ENCODE measurements at regions not wholly inside any gene's neighbourhood (a gene's known extent, or its start where the extent isn't known, plus 50 kb on each side); places are given as distances from the start of the nearest gene placed in this dataset.

- DNase-seq (ENCODE audit: low read depth in 2 of 2, low spot score in 1 of 2): no peak
These were observed 691.2 kb downstream of the EPHA4 start for GRCh38 chr2:220880623-220881596.

DNA sequence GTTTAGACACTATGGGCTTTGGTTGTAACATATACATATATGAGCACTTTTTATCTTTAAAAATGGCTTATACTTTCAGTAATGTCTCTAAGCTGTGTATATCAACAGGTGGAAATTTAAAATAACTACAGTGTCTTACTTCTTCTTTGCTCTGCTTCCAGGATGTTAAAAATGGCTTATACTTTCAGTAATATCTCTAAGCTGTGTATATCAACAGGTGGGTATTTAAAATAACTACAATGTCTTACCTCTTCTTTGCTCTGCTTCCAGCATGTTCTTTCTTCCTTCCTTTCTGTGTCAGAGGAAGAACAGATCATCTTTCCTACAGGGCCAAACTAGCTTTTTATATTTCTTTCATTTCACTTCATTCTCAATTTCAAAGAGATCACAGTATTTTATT is 689.6 kb downstream of the EPHA4 start:
- no peak for DNase-seq (ENCODE audit: low read depth in 2 of 2, low spot score in 1 of 2)

DNA sequence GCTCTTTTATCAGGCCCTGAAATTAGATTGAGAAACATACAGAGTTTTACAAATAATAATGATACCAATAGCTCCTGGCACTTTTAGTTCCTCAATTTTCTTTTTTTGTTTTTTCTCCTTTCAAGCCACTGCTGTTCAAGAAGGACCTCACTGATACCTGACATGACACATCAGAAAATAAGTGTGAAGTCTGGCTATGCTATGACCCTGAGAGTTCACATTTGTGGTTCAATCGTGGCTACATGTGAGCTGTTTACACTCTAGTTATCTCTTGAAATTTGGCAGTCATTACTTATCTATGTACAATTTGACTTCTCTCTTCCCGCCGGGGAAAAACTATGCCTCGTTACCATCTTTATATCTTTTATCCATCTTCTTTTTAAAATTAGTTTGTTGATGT is 686.5 kb downstream of the EPHA4 start:
- no peak for DNase-seq (ENCODE audit: low read depth in 2 of 2, low spot score in 1 of 2)

DNA sequence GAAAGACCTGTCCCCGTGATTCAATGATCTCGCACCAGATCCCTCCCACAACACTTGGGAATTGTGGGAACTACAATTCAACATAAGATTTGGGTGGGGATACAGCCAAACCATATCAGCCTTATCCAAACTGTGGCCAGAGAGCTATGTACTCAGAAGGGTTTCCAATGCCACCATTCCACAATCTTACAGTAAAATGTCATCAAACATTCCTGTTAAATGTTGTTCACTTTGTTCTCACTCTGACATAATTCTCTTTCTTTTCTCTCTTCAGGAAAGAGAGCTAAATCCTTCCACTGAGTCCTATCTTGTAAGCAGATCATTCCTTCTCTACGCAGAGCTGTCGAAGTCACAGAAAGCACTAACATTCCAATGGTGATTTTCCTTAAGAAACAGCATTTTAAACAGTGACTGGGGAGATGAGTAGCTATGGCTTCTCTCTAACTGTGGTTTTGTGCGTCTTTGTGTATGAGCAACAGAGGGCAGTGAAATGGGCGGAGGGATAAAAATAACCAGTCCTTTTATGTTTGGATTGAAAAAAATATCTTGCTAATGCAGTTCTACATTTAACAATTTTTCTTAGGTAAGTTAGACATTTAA is 684.7 kb downstream of the EPHA4 start:
- no peak for DNase-seq (ENCODE audit: low read depth in 2 of 2, low spot score in 1 of 2)

DNA sequence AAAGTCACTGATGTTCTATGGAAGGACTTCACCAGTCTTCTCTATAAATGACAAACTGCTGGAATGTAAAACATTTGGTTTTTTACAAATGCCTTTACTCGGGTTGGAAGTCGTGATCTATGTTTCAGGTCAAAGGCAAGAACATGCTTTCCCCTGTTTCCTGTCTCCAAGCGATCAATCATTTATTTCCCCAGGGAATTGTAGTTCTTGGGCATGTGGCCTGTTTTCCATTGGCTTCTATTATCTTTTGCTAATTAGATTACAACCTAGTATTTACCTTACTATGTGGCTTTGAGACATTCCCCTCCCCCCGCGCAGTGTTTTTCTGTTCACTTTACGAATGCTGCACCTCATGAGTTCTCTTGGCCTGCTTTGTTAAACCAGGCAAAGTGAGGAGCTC is 684.2 kb downstream of the EPHA4 start:
- no peak for DNase-seq (ENCODE audit: low read depth in 2 of 2, low spot score in 1 of 2)

- no peak for DNase-seq (ENCODE audit: low read depth in 2 of 2, low spot score in 1 of 2)
These were observed 681.2 kb downstream of the EPHA4 start for GRCh38 chr2:220890931-220891330.

DNA sequence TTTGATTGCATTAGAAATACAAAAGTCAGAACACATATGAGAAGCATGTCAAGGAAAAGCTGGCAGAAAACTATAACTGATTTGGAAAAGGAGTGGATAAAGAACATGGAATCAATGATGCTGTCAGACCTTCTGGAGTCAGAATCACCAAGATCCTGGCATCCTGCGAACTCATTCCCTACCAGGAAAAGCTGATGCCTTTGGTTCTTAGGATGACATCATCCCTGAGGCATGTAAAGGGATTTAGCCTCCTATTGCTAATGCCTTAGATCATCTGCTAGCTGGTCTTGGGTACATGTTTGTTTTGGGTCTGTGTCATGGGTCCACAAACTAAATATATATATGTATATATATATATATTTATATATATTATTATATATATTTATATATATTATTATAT is 680.7 kb downstream of the EPHA4 start:
- DNase-seq (ENCODE audit: low read depth in 2 of 2, low spot score in 1 of 2): no peak

DNA sequence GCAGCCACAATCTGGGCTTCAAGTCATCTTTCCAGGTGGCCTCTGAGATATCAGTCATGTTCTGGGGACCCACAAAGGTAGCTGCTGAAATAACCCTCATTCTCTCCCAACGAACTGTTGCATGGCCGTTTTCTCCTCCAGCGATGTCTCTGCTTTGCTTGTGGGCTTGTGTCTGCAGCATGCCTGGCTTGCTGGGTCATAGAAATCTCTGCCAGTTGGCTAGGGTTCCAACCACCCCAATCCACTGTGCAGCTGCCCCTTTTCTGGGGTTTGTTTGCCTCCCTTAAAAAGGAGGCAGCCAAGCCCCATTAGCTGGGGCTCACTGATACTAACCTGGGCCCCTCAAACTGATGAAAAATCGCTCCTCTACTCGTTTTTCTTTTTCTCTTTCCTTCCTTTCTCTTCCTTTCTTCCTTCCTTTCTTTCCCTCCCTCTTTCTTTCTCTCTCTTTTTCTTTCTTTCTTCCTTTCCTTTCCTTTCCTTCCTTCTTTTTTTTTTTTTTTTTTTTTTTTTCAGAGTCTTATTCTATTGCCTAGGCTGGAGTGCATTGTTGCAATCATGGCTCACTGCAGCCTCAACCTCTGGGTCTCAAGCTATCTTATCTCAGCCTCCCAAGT is 680.0 kb downstream of the EPHA4 start:
- no peak for DNase-seq (ENCODE audit: low read depth in 2 of 2, low spot score in 1 of 2)

- no peak for DNase-seq (ENCODE audit: low read depth in 2 of 2, low spot score in 1 of 2)
These were observed 678.7 kb downstream of the EPHA4 start for GRCh38 chr2:220893411-220893810.

DNA sequence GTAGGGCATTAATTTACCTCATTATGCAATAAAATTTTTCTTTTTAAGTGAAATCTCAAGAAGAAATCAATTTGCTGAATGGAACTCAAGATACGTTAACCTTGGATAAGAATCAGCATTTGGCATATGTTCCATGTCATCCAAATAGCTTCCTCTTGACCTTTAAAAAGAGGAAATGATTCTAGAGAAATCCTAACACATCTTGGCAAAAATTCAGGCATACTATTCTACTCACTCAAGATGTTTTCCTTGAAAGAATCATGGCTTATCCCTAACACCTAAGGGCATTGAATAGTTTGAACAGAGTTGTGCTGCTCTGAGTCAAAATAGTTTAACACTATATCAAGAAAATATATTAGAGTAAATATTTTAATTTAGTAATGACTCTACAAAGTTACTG is 678.0 kb downstream of the EPHA4 start:
- DNase-seq (ENCODE audit: low read depth in 2 of 2, low spot score in 1 of 2): no peak

DNA sequence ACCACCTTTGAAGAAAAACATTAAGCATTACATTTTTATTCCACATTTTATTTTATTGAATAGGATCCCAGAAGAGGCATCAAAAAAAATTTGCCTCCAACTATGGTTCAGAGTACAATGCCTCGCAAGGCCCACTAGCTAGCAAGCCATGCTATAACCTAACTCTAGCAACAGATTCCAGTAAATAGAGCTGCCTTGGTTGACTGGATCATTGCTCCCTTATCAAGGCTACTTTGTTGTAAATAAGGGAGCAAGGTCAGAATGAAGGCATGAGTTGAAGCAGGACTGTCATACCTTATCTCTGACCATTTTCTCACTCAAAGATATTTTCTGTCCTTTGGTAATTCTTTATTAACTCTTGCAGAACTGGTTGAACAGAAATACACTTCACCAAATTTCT is 672.6 kb downstream of the EPHA4 start:
- no peak for DNase-seq (ENCODE audit: low read depth in 2 of 2, low spot score in 1 of 2)

DNA sequence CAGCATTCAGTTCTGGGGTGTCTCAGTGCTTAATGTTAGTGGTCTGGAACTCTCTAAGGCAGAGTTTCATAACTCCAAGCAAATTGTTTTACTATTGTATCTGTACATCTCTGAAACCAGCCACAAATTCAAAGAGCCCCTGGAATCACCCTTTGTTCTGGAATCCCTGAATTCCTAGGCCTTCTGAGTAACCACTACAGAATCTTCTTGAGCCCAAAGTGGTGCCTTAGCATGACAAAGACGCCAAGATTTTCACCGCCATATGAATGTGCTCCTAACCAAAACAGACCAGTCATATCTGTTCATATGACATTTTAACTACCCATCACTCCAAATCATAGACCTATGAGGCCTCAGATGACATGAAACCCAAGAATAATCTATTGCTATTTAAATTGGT is 668.1 kb downstream of the EPHA4 start:
- no peak for DNase-seq (ENCODE audit: low read depth in 2 of 2, low spot score in 1 of 2)

- no peak for DNase-seq (ENCODE audit: low read depth in 2 of 2, low spot score in 1 of 2)
These were observed 658.7 kb downstream of the EPHA4 start for GRCh38 chr2:220913384-220913783.

DNA sequence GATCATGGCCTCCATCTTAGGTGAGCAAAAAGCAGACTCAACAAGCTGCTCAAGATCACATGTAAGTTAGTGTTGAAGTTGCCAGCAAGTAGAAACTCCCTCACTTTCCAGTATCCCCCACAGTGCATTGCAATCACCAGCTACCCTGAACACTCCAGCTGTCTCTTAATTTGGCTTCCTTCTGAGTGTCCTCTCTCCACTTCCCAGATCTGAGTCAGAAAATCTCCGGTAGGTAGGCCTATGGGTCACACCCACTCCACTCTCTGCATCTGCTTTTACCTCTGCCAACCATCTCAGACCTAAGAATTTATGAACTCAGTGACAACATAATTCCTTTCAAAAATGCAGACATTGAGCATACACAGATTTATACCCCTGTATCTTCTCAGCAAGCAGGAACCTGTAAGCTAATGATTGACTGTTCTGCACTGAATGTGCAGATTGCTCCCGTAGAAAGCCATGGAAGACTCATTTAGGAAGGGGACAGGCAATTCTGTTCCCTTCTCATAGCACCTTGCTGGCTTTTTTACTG is 656.9 kb downstream of the EPHA4 start:
- no peak for DNase-seq (ENCODE audit: low read depth in 2 of 2, low spot score in 1 of 2)

- DNase-seq (ENCODE audit: low read depth in 2 of 2, low spot score in 1 of 2): no peak
These were observed 655.2 kb downstream of the EPHA4 start for GRCh38 chr2:220916931-220917330.

GRCh38 chr2:220930271-220931076 is 641.6 kb downstream of the EPHA4 start:
- no peak for DNase-seq (ENCODE audit: low read depth in 2 of 2, low spot score in 1 of 2)

DNA sequence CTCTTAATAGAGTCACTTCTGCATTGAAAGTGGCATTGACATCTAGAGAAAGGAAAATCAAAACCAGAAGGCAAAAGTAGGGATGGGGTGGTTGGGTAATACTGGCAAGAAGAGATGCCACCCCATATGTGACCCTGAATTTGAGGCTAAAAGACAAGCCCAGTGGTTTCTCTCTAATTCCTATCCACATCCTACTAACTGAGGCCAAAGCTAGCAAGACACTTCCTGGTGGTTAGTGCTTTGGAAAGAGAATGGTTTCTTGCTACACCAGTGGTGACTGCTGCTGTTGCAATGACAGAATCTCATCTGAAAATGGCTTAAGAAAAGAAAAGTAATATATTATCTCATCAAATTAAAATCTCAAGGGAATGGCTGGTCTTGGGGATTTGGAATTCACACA is 640.6 kb downstream of the EPHA4 start:
- DNase-seq (ENCODE audit: low read depth in 2 of 2, low spot score in 1 of 2): no peak

GRCh38 chr2:220932041-220932440 is 640.1 kb downstream of the EPHA4 start:
- no peak for DNase-seq (ENCODE audit: low read depth in 2 of 2, low spot score in 1 of 2)

DNA sequence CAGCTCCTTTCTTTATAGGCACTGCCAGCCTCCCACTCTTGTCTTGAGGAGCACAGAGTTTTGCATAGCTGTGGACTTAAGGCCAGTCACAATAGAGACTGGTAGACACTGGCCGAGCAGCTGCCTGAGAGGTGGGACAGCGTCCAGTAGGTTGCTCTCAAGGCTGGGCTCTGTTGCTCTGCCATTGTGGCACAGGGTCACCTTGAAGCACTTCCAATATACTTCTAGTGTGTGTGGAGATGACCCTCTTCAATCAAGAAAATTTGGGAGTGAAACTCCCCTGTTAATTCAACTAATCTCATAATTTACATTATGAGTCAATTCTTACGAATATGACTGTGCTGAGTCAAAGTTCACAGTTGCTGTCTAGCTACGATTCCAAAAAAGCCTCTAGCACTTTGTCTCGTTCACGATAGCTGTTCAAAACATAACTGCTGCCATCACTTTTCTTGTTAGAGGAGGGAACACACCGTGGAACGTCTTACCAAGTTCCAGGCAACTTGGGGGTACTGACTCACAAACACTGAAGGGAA is 636.2 kb downstream of the EPHA4 start:
- no peak for DNase-seq (ENCODE audit: low read depth in 2 of 2, low spot score in 1 of 2)

GRCh38 chr2:220936641-220937197 is 635.4 kb downstream of the EPHA4 start:
- no peak for DNase-seq (ENCODE audit: low read depth in 2 of 2, low spot score in 1 of 2)

GRCh38 chr2:220937245-220937644 is 634.9 kb downstream of the EPHA4 start:
- DNase-seq (ENCODE audit: low read depth in 2 of 2, low spot score in 1 of 2): no peak

Data from stimulated activated CD8-positive, alpha-beta memory T cell treated with anti-CD3 and anti-CD28 coated beads, Interleukin-4, amount 100 ng/mL, for 1 hour (primary cell).